Skeletal muscle satellite cell (primary cell): ENCODE measurements at regions not wholly inside any gene's neighbourhood (a gene's known extent, or its start where the extent isn't known, plus 50 kb on each side); places are given as distances from the start of the nearest gene placed in this dataset.
"Not testable (repeated sequence)": the region's sequence is repeated elsewhere in the genome, so short reads cannot be mapped to it uniquely, and the experiment has no call there.

Experiments
- H3K27me3 ChIP-seq: 2 replicates; pipeline ENCODE4 v1.7.0; 2013; ENCODE audit warnings: low read length; ENCODE audit not compliant: control insufficient read depth, insufficient read depth
- H3K36me3 ChIP-seq: 2 replicates; pipeline ENCODE4 v1.7.0; 2013; ENCODE audit warnings: mild to moderate bottlenecking, control low read depth, low read length; ENCODE audit not compliant: insufficient read depth
- H3K4me1 ChIP-seq: 2 replicates; pipeline ENCODE4 v1.7.0; 2013; ENCODE audit warnings: low read length; ENCODE audit not compliant: control insufficient read depth, insufficient read depth
- H3K4me2 ChIP-seq: 2 replicates; pipeline ENCODE4 v1.7.0; 2013; ENCODE audit warnings: mild to moderate bottlenecking, low read length
- H3K4me3 ChIP-seq: 2 replicates; pipeline ENCODE4 v1.7.0; 2013; ENCODE audit warnings: low read length
- H3K9ac ChIP-seq: 2 replicates; pipeline ENCODE4 v1.7.0; 2013; ENCODE audit warnings: mild to moderate bottlenecking, low read depth, low read length, moderate library complexity
- H3K9me3 ChIP-seq: replicated peaks from 2 replicates; pipeline ENCODE4 v1.7.0; 2013; ENCODE audit warnings: mild to moderate bottlenecking, control low read depth, low read length

DNA sequence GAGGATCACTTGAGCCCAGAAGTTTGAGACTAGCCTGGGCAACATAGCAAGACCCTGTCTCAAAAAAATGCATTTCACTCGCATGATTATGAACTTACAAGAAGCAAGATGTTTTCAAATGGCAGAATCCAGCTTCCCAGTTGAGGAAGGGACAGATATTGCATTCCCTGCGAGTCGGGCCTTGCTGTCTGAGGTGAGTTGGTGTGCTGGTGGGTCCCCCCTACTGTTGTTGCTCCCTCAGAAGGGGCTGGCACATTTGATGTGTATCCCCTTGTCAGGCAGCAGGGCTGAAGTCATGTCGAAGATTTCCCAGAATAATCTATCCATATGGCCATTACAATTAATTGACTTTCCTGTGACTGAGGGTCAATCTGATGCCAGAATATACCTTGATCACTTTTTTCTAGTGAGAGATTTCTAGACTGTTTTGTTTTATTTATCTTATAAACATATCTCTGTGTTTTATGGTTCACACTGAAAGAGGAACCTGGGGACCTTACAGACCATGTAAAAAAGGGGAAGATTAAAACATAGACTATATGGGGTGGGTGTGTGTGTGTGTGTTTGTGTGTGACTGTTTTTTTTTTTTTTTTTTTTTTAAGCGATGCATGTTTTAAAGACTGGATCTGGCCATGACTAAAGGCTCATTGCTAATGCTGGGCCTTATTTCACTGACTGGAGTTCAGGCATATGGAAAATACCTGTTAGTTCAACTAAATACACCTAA, 112.1 kb upstream of the MRPS22 start:
- H3K4me2 ChIP-seq, result no peak overlapping the region
- peaks cover 7% of the 10 kb centered on the region for H3K4me1 ChIP-seq
- H3K27me3 ChIP-seq, result no peaks in the 10 kb centered on the region
- H3K36me3 ChIP-seq, result no peaks in the 10 kb centered on the region
- no peaks in the 10 kb centered on the region for H3K9me3 ChIP-seq
- H3K9ac ChIP-seq, result no peak overlapping the region
- H3K4me3 ChIP-seq, result no peak overlapping the region

DNA sequence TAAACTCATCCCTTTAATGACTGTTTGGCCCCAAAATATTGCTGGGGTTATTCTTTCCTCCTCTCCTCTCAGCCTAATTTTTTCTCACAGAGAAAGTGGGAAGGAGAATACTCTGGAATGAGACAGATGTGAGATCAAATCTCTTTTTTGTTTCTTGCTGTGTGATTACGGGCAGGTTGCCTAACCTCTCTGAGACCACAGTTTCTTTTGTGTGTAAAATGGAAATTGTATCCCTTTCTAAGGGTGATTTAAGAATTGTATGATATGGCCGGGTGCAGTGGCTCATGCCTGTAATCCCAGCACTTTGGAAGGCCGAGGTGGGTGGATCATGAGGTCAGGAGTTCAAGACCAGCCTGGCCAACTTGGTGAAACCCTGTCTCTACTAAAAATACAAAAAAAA, 111.5 kb upstream of the MRPS22 start:
- not testable (repeated sequence) for H3K4me3 ChIP-seq, H3K9ac ChIP-seq, H3K9me3 ChIP-seq, H3K27me3 ChIP-seq, H3K4me1 ChIP-seq, H3K4me2 ChIP-seq, H3K36me3 ChIP-seq

DNA sequence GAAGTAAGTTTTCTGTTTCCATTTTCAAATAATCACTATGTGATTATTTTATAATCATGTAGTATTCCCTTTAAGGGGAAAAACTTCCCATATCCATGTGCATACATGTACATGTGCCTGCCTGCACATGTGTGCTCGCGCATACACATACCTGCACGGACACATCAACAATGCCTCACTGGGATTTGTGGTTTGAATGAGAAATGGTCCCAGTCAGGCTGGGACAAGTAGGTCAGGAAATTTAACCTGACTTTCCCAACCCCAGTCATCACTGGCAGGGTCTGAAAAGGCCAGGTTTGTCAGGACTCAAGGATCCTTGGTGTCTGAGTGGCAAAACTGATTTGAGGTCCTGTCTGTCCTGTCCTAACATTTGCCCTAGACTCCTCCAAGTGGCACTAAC, 109.3 kb upstream of the MRPS22 start:
- no peak overlapping the region for H3K9ac ChIP-seq
- H3K27me3 ChIP-seq, result peaks cover 10% of the 10 kb centered on the region
- H3K9me3 ChIP-seq, result no peaks in the 10 kb centered on the region
- peaks cover 7% of the 10 kb centered on the region for H3K4me1 ChIP-seq
- no peak overlapping the region for H3K4me3 ChIP-seq
- no peak overlapping the region for H3K4me2 ChIP-seq
- H3K36me3 ChIP-seq, result no peaks in the 10 kb centered on the region

- H3K36me3 ChIP-seq, result no peaks in the 10 kb centered on the region
- peaks cover 10% of the 10 kb centered on the region for H3K27me3 ChIP-seq
- H3K4me1 ChIP-seq, result peaks cover 7% of the 10 kb centered on the region
- H3K4me3 ChIP-seq, result no peak overlapping the region
- H3K4me2 ChIP-seq, result no peak overlapping the region
- no peak overlapping the region for H3K9ac ChIP-seq
- H3K9me3 ChIP-seq, result no peaks in the 10 kb centered on the region
These were observed 108.6 kb upstream of the MRPS22 start for GRCh38 chr3:139235192-139235591.

DNA sequence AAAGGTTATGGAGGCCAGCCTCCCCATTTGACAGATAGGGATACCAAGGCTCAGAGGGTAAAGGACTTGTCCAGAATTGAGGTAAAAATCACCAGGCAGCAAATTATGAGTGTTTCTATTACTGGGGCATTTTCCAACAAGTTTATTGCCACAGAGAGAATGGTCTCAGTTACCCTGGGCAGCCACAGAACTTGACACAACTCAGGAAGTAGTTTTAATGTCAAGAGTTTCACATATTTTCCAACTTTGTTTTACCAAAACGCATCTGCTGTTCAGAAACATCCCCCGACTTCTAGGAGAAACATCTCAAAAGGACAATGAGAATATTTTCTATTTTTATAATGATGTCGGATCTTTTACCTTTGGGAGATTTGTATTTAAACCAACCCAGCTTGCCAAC, 107.5 kb upstream of the MRPS22 start:
- Histone ChIP-seq H3K36me3 (no peaks in the 10 kb centered on the region), H3K9me3 (no peaks in the 10 kb centered on the region), H3K4me1 (peaks cover 7% of the 10 kb centered on the region), H3K4me2 (no peak overlapping the region), H3K9ac (no peak overlapping the region), H3K27me3 (peaks cover 10% of the 10 kb centered on the region), H3K4me3 (no peak overlapping the region)

DNA sequence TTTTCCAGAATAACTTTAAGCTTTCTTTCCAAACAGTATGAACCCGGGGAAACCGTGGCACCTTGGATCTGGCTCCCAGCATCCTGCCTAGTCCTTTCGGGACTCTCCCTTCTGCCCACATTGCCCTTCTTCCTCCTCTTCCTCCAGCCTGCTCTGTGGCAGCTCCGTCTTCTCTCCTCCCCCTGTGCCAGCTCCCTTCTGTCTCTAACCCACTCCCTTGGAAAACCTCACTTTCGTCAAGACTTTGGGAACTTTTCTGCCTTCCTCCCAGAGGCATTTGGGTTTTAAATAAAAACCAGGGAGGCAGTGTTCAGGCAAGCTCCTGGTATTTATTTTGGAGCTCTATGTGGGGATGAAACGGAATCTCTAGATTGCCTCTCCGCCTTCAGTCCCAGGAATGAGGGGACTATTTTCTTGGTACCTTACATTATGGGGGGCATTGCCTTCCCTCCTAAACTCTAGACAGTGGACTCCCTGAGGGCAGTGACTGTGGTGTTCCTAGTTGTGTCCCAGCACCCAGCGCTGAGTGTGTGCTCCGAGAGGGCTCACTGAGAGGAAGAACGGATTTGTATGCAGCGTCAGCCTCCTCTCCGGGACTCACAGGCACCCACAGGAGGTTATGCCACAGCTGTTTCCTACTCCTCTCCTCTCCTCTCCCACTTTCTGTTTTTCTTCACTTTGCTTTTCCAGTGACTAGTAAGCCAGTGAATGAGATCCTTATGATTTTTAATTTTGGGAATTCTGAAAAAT, 105.4 kb upstream of the MRPS22 start:
- Histone ChIP-seq H3K27me3 (peaks cover 21% of the 10 kb centered on the region), H3K36me3 (no peaks in the 10 kb centered on the region), H3K4me3 (no peak overlapping the region), H3K9me3 (no peaks in the 10 kb centered on the region), H3K9ac (no peak overlapping the region), H3K4me2 (no peak overlapping the region), H3K4me1 (peaks cover 7% of the 10 kb centered on the region)

DNA sequence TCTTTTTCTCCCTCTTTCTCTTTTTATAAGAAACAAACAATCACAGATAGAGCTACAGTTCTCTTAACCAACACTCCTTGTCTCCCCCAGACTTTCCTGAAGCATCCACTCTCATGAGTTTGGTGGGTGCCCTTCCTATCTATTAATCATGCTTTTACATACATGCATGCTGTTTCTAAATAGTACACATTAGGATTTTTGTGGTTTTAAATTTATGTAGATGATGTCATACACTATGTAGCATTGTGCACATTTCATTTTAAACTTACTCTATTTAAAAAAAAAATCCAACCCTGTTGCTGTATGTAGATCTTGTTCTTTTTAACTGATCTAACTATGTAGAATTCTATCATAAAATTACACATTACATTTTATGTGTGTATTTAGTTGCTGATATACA, 104.3 kb upstream of the MRPS22 start:
- Histone ChIP-seq H3K27me3 (peaks cover 28% of the 10 kb centered on the region), H3K9ac (no peak overlapping the region), H3K9me3 (no peaks in the 10 kb centered on the region), H3K4me2 (no peak overlapping the region), H3K36me3 (no peaks in the 10 kb centered on the region), H3K4me3 (no peak overlapping the region), H3K4me1 (peaks cover 7% of the 10 kb centered on the region)

DNA sequence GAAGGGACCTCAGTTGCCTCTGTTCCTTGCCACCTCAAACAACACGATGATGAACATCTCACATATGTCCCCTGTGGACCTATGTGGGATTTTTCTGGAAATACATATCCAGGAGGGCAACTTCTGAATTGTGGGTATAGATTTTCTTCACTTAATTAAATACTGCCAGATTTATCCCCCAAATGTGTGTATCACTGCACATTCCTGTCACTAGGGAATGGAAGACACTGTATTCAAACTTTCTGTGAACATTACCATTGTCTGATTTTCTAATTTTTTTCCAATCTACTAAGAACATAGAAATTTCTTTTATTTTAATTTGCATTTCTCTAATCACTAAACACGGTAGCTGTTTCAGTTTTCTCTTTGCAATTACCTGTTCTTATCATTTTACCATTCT, 102.0 kb upstream of the MRPS22 start:
- H3K36me3 ChIP-seq, result no peaks in the 10 kb centered on the region
- H3K27me3 ChIP-seq, result peaks cover 28% of the 10 kb centered on the region
- H3K4me2 ChIP-seq, result no peak overlapping the region
- H3K9me3 ChIP-seq, result no peaks in the 10 kb centered on the region
- no peak overlapping the region for H3K4me3 ChIP-seq
- no peak overlapping the region for H3K9ac ChIP-seq
- no peaks in the 10 kb centered on the region for H3K4me1 ChIP-seq

DNA sequence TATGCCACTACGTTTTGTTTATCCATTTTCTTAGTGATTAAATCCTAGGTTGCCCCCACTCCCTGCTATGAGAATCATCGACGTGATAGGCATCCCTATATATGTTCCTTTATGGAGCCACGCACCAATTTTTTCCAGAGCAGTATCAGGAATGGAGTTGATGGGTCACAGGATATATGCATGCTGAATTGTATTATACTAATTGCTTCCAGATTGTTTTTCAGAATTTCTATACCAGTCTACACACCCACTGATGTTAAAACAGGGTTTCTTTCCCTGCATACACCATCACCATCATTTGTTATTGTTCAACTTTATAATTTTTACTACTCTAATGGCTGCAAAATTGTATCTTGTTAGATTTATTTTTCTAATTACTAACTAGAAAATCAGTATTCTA, 100.1 kb upstream of the MRPS22 start:
- Histone ChIP-seq H3K9me3 (no peaks in the 10 kb centered on the region), H3K9ac (no peak overlapping the region), H3K27me3 (peaks cover 18% of the 10 kb centered on the region), H3K36me3 (no peaks in the 10 kb centered on the region), H3K4me1 (no peaks in the 10 kb centered on the region), H3K4me3 (no peak overlapping the region), H3K4me2 (no peak overlapping the region)

- H3K4me3 ChIP-seq, result no peak overlapping the region
- no peaks in the 10 kb centered on the region for H3K4me1 ChIP-seq
- peaks cover 4% of the 10 kb centered on the region for H3K27me3 ChIP-seq
- no peaks in the 10 kb centered on the region for H3K36me3 ChIP-seq
- H3K9me3 ChIP-seq, result no peaks in the 10 kb centered on the region
- H3K9ac ChIP-seq, result no peak overlapping the region
- no peak overlapping the region for H3K4me2 ChIP-seq
These were observed 95.1 kb upstream of the MRPS22 start for GRCh38 chr3:139248593-139249255.

- no peaks in the 10 kb centered on the region for H3K27me3 ChIP-seq
- H3K4me3 ChIP-seq, result no peak overlapping the region
- H3K9ac ChIP-seq, result no peak overlapping the region
These were observed 92.3 kb upstream of the MRPS22 start for GRCh38 chr3:139251529-139251928.

More at GRCh38 chr3:139251529-139251928, 92.3 kb upstream of the MRPS22 start:
- H3K4me2 ChIP-seq, result no peak overlapping the region
- no peaks in the 10 kb centered on the region for H3K9me3 ChIP-seq
- no peaks in the 10 kb centered on the region for H3K36me3 ChIP-seq
- no peaks in the 10 kb centered on the region for H3K4me1 ChIP-seq
